H1 (cell line): ENCODE measurements at regions not wholly inside any gene's neighbourhood (a gene's known extent, or its start where the extent isn't known, plus 50 kb on each side); places are given as distances from the start of the nearest gene placed in this dataset.

Experiments
- CTCF ChIA-PET: fragments of 300-600 bp; sonication (Branson Sonifier 250); formaldehyde crosslinking; loops from one replicate; lab custom pipeline; 2021; ENCODE audit not compliant: partially characterized antibody; lab: Charles Lee
- POLR2A ChIA-PET: fragments of 300-600 bp; sonication (Branson Sonifier 250); formaldehyde crosslinking; loops from one replicate; lab custom pipeline; 2021; ENCODE audit warnings: inconsistent platforms; ENCODE audit not compliant: partially characterized antibody; lab: Charles Lee
- DNase-seq, 2 experiments: peaks; one replicate each; pipeline versions ENCODE4 v3.0.0 to v3.0.0-alpha.2; 2010 to 2022; ENCODE audit warnings: low spot score in 2 of 2, low read depth in 1 of 2, mixed read lengths in 1 of 2
- FAIRE-seq: peaks from 2 replicates; lab custom pipeline; 2011; peaks lifted over from hg19 to GRCh38; lab: Jason Lieb, UNC
- H2AFZ ChIP-seq: 2 replicates; pipeline ENCODE4 v1.8.1; 2012; ENCODE audit warnings: low read length, inconsistent platforms
- H2AK5ac ChIP-seq: 2 replicates; pipeline ENCODE4 v1.6.1; 2013; ENCODE audit warnings: low read depth, low read length
- H2BK120ac ChIP-seq: replicated peaks from 2 replicates; pipeline ENCODE3; 2013; ENCODE audit warnings: low read depth, low read length, inconsistent platforms
- H2BK12ac ChIP-seq: 2 replicates; pipeline ENCODE4 v1.6.1; 2013; ENCODE audit warnings: low read depth, low read length
- H2BK15ac ChIP-seq: 2 replicates; pipeline ENCODE4 v1.6.1; 2013; ENCODE audit warnings: low read length
- H2BK20ac ChIP-seq: 2 replicates; pipeline ENCODE4 v1.6.1; 2013; ENCODE audit warnings: low read length
- H2BK5ac ChIP-seq: 2 replicates; pipeline ENCODE4 v1.6.1; 2013; ENCODE audit warnings: low read depth, low read length
- H3K14ac ChIP-seq: 2 replicates; pipeline ENCODE4 v1.6.1; 2013; ENCODE audit warnings: inconsistent platforms; ENCODE audit not compliant: insufficient read length
- H3K18ac ChIP-seq: 2 replicates; pipeline ENCODE4 v1.6.1; 2013; ENCODE audit warnings: low read length; ENCODE audit errors: extremely low read depth
- H3K23ac ChIP-seq: 2 replicates; pipeline ENCODE4 v1.6.1; 2013; ENCODE audit warnings: inconsistent platforms; ENCODE audit not compliant: insufficient read length
- H3K23me2 ChIP-seq: 2 replicates; pipeline ENCODE4 v1.6.1; 2013; ENCODE audit warnings: low read depth, low read length
- H3K27ac ChIP-seq: 2 replicates; pipeline ENCODE4 v1.6.1; 2011; ENCODE audit warnings: low read depth, low read length, inconsistent platforms
- H3K27me3 ChIP-seq, 4 experiments: replicated peaks in 1 of 4; 1 replicate in 1 of 4; 2 replicates in 3 of 4; pipeline versions ENCODE4 v1.6.1 to v1.8.1; 2011 to 2013; ENCODE audit warnings: low read length in 3 of 4, mild to moderate bottlenecking in 3 of 4, inconsistent platforms in 2 of 4, mixed read lengths in 2 of 4, moderate library complexity in 1 of 4; ENCODE audit not compliant: control insufficient read depth in 3 of 4, insufficient read depth in 3 of 4; ENCODE audit errors: extremely low read depth in 1 of 4
- H3K36me3 ChIP-seq, 4 experiments: 2 replicates each; pipeline versions ENCODE4 v1.6.1 to v1.8.1; 2011 to 2013; ENCODE audit warnings: mild to moderate bottlenecking in 4 of 4, low read length in 3 of 4, moderate library complexity in 2 of 4, control low read depth in 1 of 4, inconsistent platforms in 1 of 4; ENCODE audit not compliant: insufficient read depth in 4 of 4, control insufficient read depth in 2 of 4
- H3K4ac ChIP-seq: replicated peaks from 2 replicates; pipeline ENCODE3; 2013; ENCODE audit warnings: low read length, low read depth, mixed read lengths, inconsistent platforms; ENCODE audit not compliant: insufficient read length
- H3K4me1 ChIP-seq, 4 experiments: replicated peaks in 1 of 4; 1 replicate in 1 of 4; 2 replicates in 3 of 4; pipeline versions ENCODE4 v1.6.1 to v1.8.1; 2011 to 2013; ENCODE audit warnings: low read length in 3 of 4, inconsistent platforms in 2 of 4, mixed read lengths in 1 of 4; ENCODE audit not compliant: insufficient read depth in 4 of 4, control insufficient read depth in 3 of 4
- H3K4me2 ChIP-seq, 2 experiments: 2 replicates each; pipeline versions ENCODE4 v1.6.1 to v1.8.1; 2011 to 2013; ENCODE audit warnings: low read depth in 2 of 2, low read length in 2 of 2, control low read depth in 1 of 2, inconsistent platforms in 1 of 2, mild to moderate bottlenecking in 1 of 2; ENCODE audit not compliant: insufficient read depth in 1 of 2
- H3K4me3 ChIP-seq, 4 experiments: fragments of 200-600, 300-600 bp in 1 of 4; sonication (generic), shearing (Covaris generic), sonication (Bioruptor Twin) in 1 of 4; 2 replicates each; pipeline versions ENCODE4 v1.5.1 to v1.8.1; 2011 to 2016; ENCODE audit warnings: low read length in 4 of 4, low read depth in 3 of 4, control low read depth in 2 of 4, inconsistent platforms in 2 of 4, mild to moderate bottlenecking in 2 of 4, mixed read lengths in 1 of 4, moderate library complexity in 1 of 4; ENCODE audit not compliant: insufficient read depth in 2 of 4; ENCODE audit errors: extremely low read depth in 1 of 4
- H3K56ac ChIP-seq: replicated peaks from 2 replicates; pipeline ENCODE3; 2013; ENCODE audit warnings: low read depth, mild to moderate bottlenecking, mixed read lengths, low read length, inconsistent platforms; ENCODE audit not compliant: insufficient read length
- H3K79me1 ChIP-seq: 2 replicates; pipeline ENCODE4 v1.6.1; 2013; ENCODE audit warnings: low read depth, low read length, control low read depth
- H3K79me2 ChIP-seq, 2 experiments: 2 replicates each; pipeline versions ENCODE4 v1.6.1 to v1.8.1; 2012 to 2013; ENCODE audit warnings: low read length in 2 of 2, mild to moderate bottlenecking in 2 of 2, inconsistent platforms in 1 of 2; ENCODE audit not compliant: insufficient read depth in 2 of 2, control insufficient read depth in 1 of 2
- H3K9ac ChIP-seq, 4 experiments: replicated peaks in 1 of 4; 1 replicate in 1 of 4; 2 replicates in 3 of 4; pipeline versions ENCODE4 v1.6.1 to v1.8.1; 2011 to 2013; ENCODE audit warnings: low read depth in 3 of 4, low read length in 3 of 4, control low read depth in 2 of 4, mild to moderate bottlenecking in 2 of 4, moderate library complexity in 2 of 4, inconsistent platforms in 1 of 4; ENCODE audit errors: extremely low read depth in 1 of 4
- H3K9me3 ChIP-seq, 2 experiments: 2 replicates each; pipeline versions ENCODE4 v1.6.1 to v1.8.1; 2012 to 2013; ENCODE audit warnings: mild to moderate bottlenecking in 2 of 2, moderate library complexity in 2 of 2, control low read depth in 1 of 2, inconsistent platforms in 1 of 2, low read depth in 1 of 2, low read length in 1 of 2, mixed read lengths in 1 of 2; ENCODE audit not compliant: insufficient read depth in 2 of 2
- H4K20me1 ChIP-seq, 2 experiments: replicated peaks in 1 of 2; 2 replicates each; pipeline versions ENCODE3 to v1.8.1; 2011 to 2013; ENCODE audit warnings: inconsistent platforms in 2 of 2, low read length in 2 of 2, mild to moderate bottlenecking in 1 of 2; ENCODE audit not compliant: insufficient read depth in 2 of 2, control insufficient read depth in 1 of 2
- H4K5ac ChIP-seq: 2 replicates; pipeline ENCODE4 v1.6.1; 2013; ENCODE audit warnings: low read length, low read depth, mixed read lengths, inconsistent platforms; ENCODE audit not compliant: insufficient read length
- H4K8ac ChIP-seq: 2 replicates; pipeline ENCODE4 v1.8.0; 2013; ENCODE audit warnings: mild to moderate bottlenecking, moderate library complexity, low read length, inconsistent platforms; ENCODE audit not compliant: insufficient read depth; ENCODE audit errors: extremely low read depth
- H4K91ac ChIP-seq: replicated peaks from 2 replicates; pipeline ENCODE3; 2013; ENCODE audit warnings: low read length, mixed read lengths, inconsistent platforms; ENCODE audit not compliant: insufficient read length
- KDM1A ChIP-seq: fragments of 200-600, 300-600 bp; sonication (generic); IDR thresholded peaks from 2 replicates; pipeline ENCODE4 v1.7.1; 2016; ENCODE audit warnings: mild to moderate bottlenecking, low read length, borderline replicate concordance
- SUZ12 ChIP-seq: fragments of 200-600 bp; sonication (generic); IDR thresholded peaks from 2 replicates; pipeline ENCODE4 v1.6.1; 2012; ENCODE audit warnings: mild to moderate bottlenecking, inconsistent platforms, low read length, moderate library complexity, mixed read lengths
- TAF1 ChIP-seq: IDR thresholded peaks from 2 replicates; pipeline ENCODE4 v1.6.1; 2011; ENCODE audit warnings: mild to moderate bottlenecking, low read depth, low read length
- TEAD4 ChIP-seq: IDR thresholded peaks from 2 replicates; pipeline ENCODE4 v1.6.1; 2012; ENCODE audit warnings: low read depth, low read length, inconsistent platforms, mixed read lengths
- WGBS, 2 experiments: shearing (Covaris generic) in 1 of 2; methylation state at CpG; one replicate each; pipeline versions ENCODE4 v1.1.6 to v1.1.7; 2013 to 2015; ENCODE audit warnings: low lambda C conversion rate in 2 of 2, mixed read lengths in 2 of 2, inconsistent platforms in 1 of 2, low coverage in 1 of 2, missing lambda C conversion rate in 1 of 2; ENCODE audit not compliant: insufficient replicate concordance in 2 of 2, insufficient coverage in 1 of 2, insufficient read length in 1 of 2; ENCODE audit errors: extremely low coverage in 1 of 2, missing lambda C conversion rate in 1 of 2; 5-methylcytosine and 5-hydroxymethylcytosine counted together

DNA sequence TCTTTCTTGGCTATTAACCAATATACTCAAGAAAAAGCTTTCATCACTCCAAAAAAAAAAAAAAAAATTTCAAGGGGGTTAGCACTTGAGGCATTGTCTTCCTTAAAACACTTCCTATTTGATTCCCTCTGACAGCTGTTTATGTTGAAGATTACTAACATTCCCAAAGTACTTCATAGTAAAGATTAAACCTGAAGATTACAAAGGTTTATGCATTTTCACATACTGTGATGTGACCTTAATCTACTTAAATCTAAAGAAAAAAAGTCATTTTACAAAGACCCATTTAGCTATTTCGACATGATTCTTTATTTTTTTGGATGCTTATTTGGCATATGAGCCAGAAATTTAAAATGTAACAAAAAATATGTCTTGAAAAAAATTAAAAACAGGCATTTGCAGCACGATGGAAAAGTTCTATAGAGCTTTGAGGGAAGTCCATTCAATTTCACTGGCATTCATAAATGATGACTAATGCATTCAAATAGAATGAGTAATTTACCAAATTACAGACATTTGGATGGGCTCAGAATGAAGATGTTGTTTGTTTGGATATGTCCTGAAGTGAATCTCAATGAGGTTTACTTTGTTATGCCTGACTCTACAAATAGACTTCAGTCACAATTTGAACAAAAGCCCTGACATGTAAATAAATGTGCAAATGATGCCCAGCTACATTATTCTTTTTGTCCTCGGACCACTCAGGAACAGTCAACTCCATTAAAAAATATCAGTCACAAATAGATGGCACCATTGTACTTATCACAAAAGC, 674.6 kb upstream of the MARCKS start:
- no peak for TF ChIP-seq TEAD4
- no peak for TF ChIP-seq KDM1A
- no peak for TF ChIP-seq SUZ12
- TF ChIP-seq TAF1: no peak
- Histone ChIP-seq H2AK5ac (no peak overlapping the region), H2BK20ac (no peak overlapping the region), H3K79me1 (no peaks in the 10 kb centered on the region), H3K9me3 (no peaks in the 10 kb centered on the region), H3K4me2 (no peak overlapping the region), H3K56ac (no peak overlapping the region), H2BK12ac (no peak overlapping the region), H3K4me1 (no peaks in the 10 kb centered on the region), H3K23me2 (no peaks in the 10 kb centered on the region; the same call in 1 of the 2 replicates), H4K91ac (no peak overlapping the region), H2BK120ac (no peak overlapping the region), H3K4me3 (no peak overlapping the region), H3K23ac (no peak overlapping the region), H4K8ac (no peak overlapping the region), H3K36me3 (no peaks in the 10 kb centered on the region), H3K27ac (no peak overlapping the region), H3K9ac (no peak overlapping the region), H4K20me1 (no peaks in the 10 kb centered on the region), H2AFZ (no peak overlapping the region), H3K27me3 (peaks cover 0 to 1% (median 0%) of the 10 kb centered on the region in 4 experiments; a peak in 1 of 7 replicates), H2BK5ac (no peak overlapping the region), H2BK15ac (no peak overlapping the region), H3K79me2 (no peaks in the 10 kb centered on the region), H3K14ac (no peak overlapping the region), H3K18ac (no peak overlapping the region), H3K4ac (no peak overlapping the region), H4K5ac (no peak overlapping the region)
- POLR2A ChIA-PET: no interaction called here
- no peak for FAIRE-seq
- WGBS, 2 experiments: 89% methylated on average over 3 of the region's 3 CpGs; no CpG with 5 or more reads in 1 of the 2 experiments
- no peak for DNase-seq
- CTCF ChIA-PET: interaction anchor here (1.3 kb wide), 1 partner anchor 27 kb away, joined by 3 read pairs; no protein-coding TSS in a partner anchor
